Activated CD4-positive, alpha-beta T cell treated with anti-CD3 and anti-CD28 coated beads, Interleukin-2, amount 50 U/mL, for 24 hours (primary cell): ENCODE measurements at regions not wholly inside any gene's neighbourhood (a gene's known extent, or its start where the extent isn't known, plus 50 kb on each side); places are given as distances from the start of the nearest gene placed in this dataset.

Experiments
- DNase-seq, 2 donors: peaks; one replicate each; pipeline ENCODE4 v3.0.0-alpha.2; 2020; ENCODE audit warnings: low read depth in 1 of 2, low spot score in 1 of 2

GRCh38 chr1:39085174-39085573 lies 59.0 kb downstream of the NDUFS5 start:
- DNase-seq: no peak

GRCh38 chr1:39086386-39086785 lies 60.2 kb downstream of the NDUFS5 start:
- no peak for DNase-seq

- DNase-seq: no peak
These were observed 60.8 kb downstream of the NDUFS5 start for GRCh38 chr1:39086865-39087409.

GRCh38 chr1:39087435-39087834 lies 61.3 kb downstream of the NDUFS5 start:
- DNase-seq: no peak

GRCh38 chr1:39088658-39089057 lies 62.5 kb downstream of the NDUFS5 start:
- DNase-seq: no peak

- no peak for DNase-seq
These were observed 63.9 kb downstream of the NDUFS5 start for GRCh38 chr1:39089931-39090521.

GRCh38 chr1:39090757-39091380 lies 64.7 kb downstream of the NDUFS5 start:
- DNase-seq: no peak

- DNase-seq: no peak
These were observed 65.9 kb downstream of the NDUFS5 start for GRCh38 chr1:39091845-39092645.

GRCh38 chr1:39094685-39095084 lies 68.5 kb downstream of the NDUFS5 start:
- no peak for DNase-seq

- DNase-seq: peak; percentile 30 to 65
These were observed 72.5 kb downstream of the NDUFS5 start for GRCh38 chr1:39098546-39099250.

GRCh38 chr1:39102537-39103327 lies 76.6 kb downstream of the NDUFS5 start:
- DNase-seq: peak in 1 of 2 donors; percentile 26

- no peak for DNase-seq
These were observed 77.4 kb downstream of the NDUFS5 start for GRCh38 chr1:39103328-39104157.

GRCh38 chr1:39104158-39105060 lies 78.3 kb downstream of the NDUFS5 start:
- no peak for DNase-seq

- peak; percentile 32 to 36 for DNase-seq
These were observed 79.1 kb downstream of the NDUFS5 start for GRCh38 chr1:39105061-39105840.

- DNase-seq: no peak
These were observed 80.0 kb downstream of the NDUFS5 start for GRCh38 chr1:39105841-39106765.

GRCh38 chr1:39106801-39107327 lies 80.7 kb downstream of the NDUFS5 start:
- no peak for DNase-seq
